Gastroesophageal sphincter (tissue), 3 donors: ENCODE measurements at regions not wholly inside any gene's neighbourhood (a gene's known extent, or its start where the extent isn't known, plus 50 kb on each side); places are given as distances from the start of the nearest gene placed in this dataset.

Source experiments
- EP300 ChIP-seq: sonication (generic); formaldehyde crosslinking; IDR thresholded peaks from one replicate; pipeline ENCODE4 v1.6.1; 2017; ENCODE audit warnings: antibody characterized with exemption, mild to moderate bottlenecking
- POLR2A ChIP-seq, 2 donors: fragments of 450-650 bp; IDR thresholded peaks; one replicate each; pipeline ENCODE4 v1.6.1; 2017; ENCODE audit warnings: antibody characterized with exemption in 2 of 2, mild to moderate bottlenecking in 2 of 2, moderate library complexity in 1 of 2
- POLR2AphosphoS5 ChIP-seq: sonication (generic); formaldehyde crosslinking; IDR thresholded peaks from one replicate; pipeline ENCODE4 v1.6.1; 2017; ENCODE audit warnings: antibody characterized with exemption
- TF ChIP-seq, protein P1 (sequence below), 4 experiments: fragments of 200-600 bp in 2 of 4; fragments of 450-650 bp in 2 of 4; sonication (generic) in 1 of 4; IDR thresholded peaks; one replicate each; pipeline ENCODE4 v1.5.1; 2017 to 2019; ENCODE audit warnings: antibody characterized with exemption in 4 of 4, mild to moderate bottlenecking in 2 of 4, moderate library complexity in 2 of 4

GRCh38 chr12:76206677-76207072 lies 122.2 kb upstream of the NAP1L1 start:
- TF ChIP-seq, protein P1, sequence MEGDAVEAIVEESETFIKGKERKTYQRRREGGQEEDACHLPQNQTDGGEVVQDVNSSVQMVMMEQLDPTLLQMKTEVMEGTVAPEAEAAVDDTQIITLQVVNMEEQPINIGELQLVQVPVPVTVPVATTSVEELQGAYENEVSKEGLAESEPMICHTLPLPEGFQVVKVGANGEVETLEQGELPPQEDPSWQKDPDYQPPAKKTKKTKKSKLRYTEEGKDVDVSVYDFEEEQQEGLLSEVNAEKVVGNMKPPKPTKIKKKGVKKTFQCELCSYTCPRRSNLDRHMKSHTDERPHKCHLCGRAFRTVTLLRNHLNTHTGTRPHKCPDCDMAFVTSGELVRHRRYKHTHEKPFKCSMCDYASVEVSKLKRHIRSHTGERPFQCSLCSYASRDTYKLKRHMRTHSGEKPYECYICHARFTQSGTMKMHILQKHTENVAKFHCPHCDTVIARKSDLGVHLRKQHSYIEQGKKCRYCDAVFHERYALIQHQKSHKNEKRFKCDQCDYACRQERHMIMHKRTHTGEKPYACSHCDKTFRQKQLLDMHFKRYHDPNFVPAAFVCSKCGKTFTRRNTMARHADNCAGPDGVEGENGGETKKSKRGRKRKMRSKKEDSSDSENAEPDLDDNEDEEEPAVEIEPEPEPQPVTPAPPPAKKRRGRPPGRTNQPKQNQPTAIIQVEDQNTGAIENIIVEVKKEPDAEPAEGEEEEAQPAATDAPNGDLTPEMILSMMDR (IDR thresholded peaks at IDR 0.05): no peak
- TF ChIP-seq POLR2AphosphoS5 (no peak), POLR2A (IDR thresholded peaks at IDR 0.05) (no peak), EP300 (no peak)
